Tibial artery (tissue), 4 donors: ENCODE measurements at regions not wholly inside any gene's neighbourhood (a gene's known extent, or its start where the extent isn't known, plus 50 kb on each side); places are given as distances from the start of the nearest gene placed in this dataset.
"Not testable (repeated sequence)": the region's sequence is repeated elsewhere in the genome, so short reads cannot be mapped to it uniquely, and the experiment has no call there.

ENCODE experiments used
- DNase-seq, 2 donors: peaks; one replicate each; pipeline ENCODE4 v3.0.0-alpha.2; 2019
- H3K27ac ChIP-seq, 2 donors: fragments of 200-600 bp; sonication (generic) in 1 of 2; 1 replicate in 1 of 2; 2 replicates in 1 of 2; pipeline ENCODE4 v1.5.1; 2018 to 2019; ENCODE audit warnings: mild to moderate bottlenecking in 1 of 2
- H3K27me3 ChIP-seq, 2 donors: fragments of 200-600 bp; sonication (generic) in 1 of 2; one replicate each; pipeline versions ENCODE4 v1.5.1 to v1.6.0; 2016 to 2019
- H3K36me3 ChIP-seq, 3 donors: fragments of 200-600 bp; sonication (generic) in 2 of 3; one replicate each; pipeline ENCODE4 v1.5.1; 2016 to 2019; ENCODE audit warnings: mild to moderate bottlenecking in 2 of 3
- H3K4me1 ChIP-seq, 4 donors: fragments of 200-600 bp; sonication (generic) in 2 of 4; 1 replicate in 3 of 4; 2 replicates in 1 of 4; pipeline ENCODE4 v1.5.1; 2016 to 2019
- H3K4me3 ChIP-seq, 2 donors: fragments of 200-600 bp; sonication (generic) in 1 of 2; 1 replicate in 1 of 2; 2 replicates in 1 of 2; pipeline ENCODE4 v1.5.1; 2018 to 2019; ENCODE audit warnings: mild to moderate bottlenecking in 2 of 2
- H3K9me3 ChIP-seq, 3 donors: fragments of 200-600 bp; sonication (generic) in 1 of 3; one replicate each; pipeline ENCODE4 v1.5.1; 2016 to 2019
- CTCF ChIP-seq, 2 experiments: fragments of 200-600 bp in 1 of 2; fragments of 450-650 bp in 1 of 2; IDR thresholded peaks; one replicate each; pipeline ENCODE4 v1.5.1; 2017 to 2019; ENCODE audit warnings: antibody characterized with exemption in 2 of 2, mild to moderate bottlenecking in 1 of 2, moderate library complexity in 1 of 2
- intact Hi-C: fragments of 100-400 bp; cut with DNase I; formaldehyde crosslinking; loops from one replicate; pipeline ENCODE4 v1.15.0; 2023; ENCODE audit warnings: low total_unique reads

GRCh38 chr13:38452656-38453055, 103.0 kb downstream of the UFM1 start:
- no peak for TF ChIP-seq CTCF (IDR thresholded peaks at IDR 0.05)
- Histone ChIP-seq H3K27me3 (no peaks in the 10 kb centered on the region), H3K36me3 (no peaks in the 10 kb centered on the region), H3K27ac (no peak overlapping the region), H3K4me3 (no peak overlapping the region), H3K9me3 (no peaks in the 10 kb centered on the region), H3K4me1 (no peaks in the 10 kb centered on the region)
- intact Hi-C loops, result no loop called here
- no peak for DNase-seq

GRCh38 chr13:38462605-38463004, 113.0 kb downstream of the UFM1 start:
- Histone ChIP-seq H3K27ac (no peak overlapping the region), H3K36me3 (no peaks in the 10 kb centered on the region), H3K4me3 (no peak overlapping the region), H3K27me3 (peaks cover 0 to 3% of the 10 kb centered on the region in 2 donors), H3K9me3 (peaks cover 0 to 9% (median 0%) of the 10 kb centered on the region in 3 donors), H3K4me1 (no peaks in the 10 kb centered on the region)
- intact Hi-C loops, result no loop called here
- TF ChIP-seq CTCF (IDR thresholded peaks at IDR 0.05), result no peak
- no peak for DNase-seq

GRCh38 chr13:38463048-38463447, 113.4 kb downstream of the UFM1 start:
- DNase-seq, result no peak
- Histone ChIP-seq H3K27ac (no peak overlapping the region), H3K4me1 (no peaks in the 10 kb centered on the region), H3K9me3 (peaks cover 0 to 9% (median 0%) of the 10 kb centered on the region in 3 donors), H3K4me3 (no peak overlapping the region), H3K36me3 (no peaks in the 10 kb centered on the region), H3K27me3 (peaks cover 0 to 3% of the 10 kb centered on the region in 2 donors)
- TF ChIP-seq CTCF (IDR thresholded peaks at IDR 0.05), result no peak
- intact Hi-C loops, result no loop called here

GRCh38 chr13:38472411-38472810, 122.8 kb downstream of the UFM1 start:
- H3K9me3 ChIP-seq, H3K4me1 ChIP-seq, H3K27ac ChIP-seq, H3K27me3 ChIP-seq, H3K36me3 ChIP-seq, DNase-seq, intact Hi-C loops, H3K4me3 ChIP-seq: not testable (repeated sequence)

GRCh38 chr13:38473305-38473704, 123.7 kb downstream of the UFM1 start:
- H3K36me3 ChIP-seq, result no peaks in the 10 kb centered on the region
- H3K4me3 ChIP-seq, result no peak overlapping the region
- H3K9me3 ChIP-seq, result no peaks in the 10 kb centered on the region
- no peaks in the 10 kb centered on the region for H3K27me3 ChIP-seq
- no peak for DNase-seq
- intact Hi-C loops, result no loop called here
- no peak for TF ChIP-seq CTCF (IDR thresholded peaks at IDR 0.05)
- no peak overlapping the region for H3K27ac ChIP-seq
- H3K4me1 ChIP-seq, result no peaks in the 10 kb centered on the region

GRCh38 chr13:38477676-38478075, 128.0 kb downstream of the UFM1 start:
- Histone ChIP-seq H3K9me3 (no peaks in the 10 kb centered on the region), H3K4me1 (no peaks in the 10 kb centered on the region), H3K36me3 (no peaks in the 10 kb centered on the region), H3K27me3 (no peaks in the 10 kb centered on the region), H3K4me3 (no peak overlapping the region), H3K27ac (no peak overlapping the region)
- intact Hi-C loops, result no loop called here
- TF ChIP-seq CTCF (IDR thresholded peaks at IDR 0.05), result no peak
- no peak for DNase-seq
